NCI-H1694 treated with DMSO at 0.1 percent for 48 hours (cell line): ENCODE measurements at regions not wholly inside any gene's neighbourhood (a gene's known extent, or its start where the extent isn't known, plus 50 kb on each side); places are given as distances from the start of the nearest gene placed in this dataset.

Experiments used
- DNase-seq: peaks from one replicate; lab custom pipeline; 2025; lab: John Stamatoyannopoulos, UW

- no peak for DNase-seq
These were observed 190.4 kb upstream of the STK17B start for GRCh38 chr2:196361606-196362326.

- no peak for DNase-seq
These were observed 191.7 kb upstream of the STK17B start for GRCh38 chr2:196362973-196363549.

- DNase-seq: no peak
These were observed 193.8 kb upstream of the STK17B start for GRCh38 chr2:196365145-196365544.

GRCh38 chr2:196365923-196366322 lies 194.5 kb upstream of the STK17B start:
- DNase-seq: no peak

- no peak for DNase-seq
These were observed 196.3 kb upstream of the STK17B start for GRCh38 chr2:196367633-196368032.

GRCh38 chr2:196368546-196369225 lies 197.3 kb upstream of the STK17B start:
- DNase-seq: no peak

GRCh38 chr2:196369967-196370366 lies 198.6 kb upstream of the STK17B start:
- DNase-seq: no peak

- no peak for DNase-seq
These were observed 199.0 kb upstream of the STK17B start for GRCh38 chr2:196370381-196370780.

- no peak for DNase-seq
These were observed 201.0 kb upstream of the STK17B start for GRCh38 chr2:196372276-196372809.

- no peak for DNase-seq
These were observed 201.7 kb upstream of the STK17B start for GRCh38 chr2:196372811-196373664.

- no peak for DNase-seq
These were observed 205.9 kb upstream of the STK17B start for GRCh38 chr2:196376984-196377877.

- no peak for DNase-seq
These were observed 208.2 kb upstream of the STK17B start for GRCh38 chr2:196379600-196379999.

GRCh38 chr2:196380098-196380497 lies 208.7 kb upstream of the STK17B start:
- DNase-seq: no peak

- no peak for DNase-seq
These were observed 209.2 kb upstream of the STK17B start for GRCh38 chr2:196380575-196380974.

- DNase-seq: no peak
These were observed 210.1 kb upstream of the STK17B start for GRCh38 chr2:196381464-196381863.

GRCh38 chr2:196383799-196384198 lies 212.4 kb upstream of the STK17B start:
- no peak for DNase-seq

GRCh38 chr2:196384729-196385128 lies 213.4 kb upstream of the STK17B start:
- no peak for DNase-seq

- no peak for DNase-seq
These were observed 218.3 kb upstream of the STK17B start for GRCh38 chr2:196389670-196390069.

GRCh38 chr2:196390243-196391148 lies 219.1 kb upstream of the STK17B start:
- DNase-seq: no peak

GRCh38 chr2:196391149-196391479 lies 219.7 kb upstream of the STK17B start:
- DNase-seq: no peak
